ENCODE measurements at regions not wholly inside any gene's neighbourhood (a gene's known extent, or its start where the extent isn't known, plus 50 kb on each side); places are given as distances from the start of the nearest gene placed in this dataset.

- TF ChIP-seq CTCF (IDR thresholded peaks at IDR 0.05) (no peak), SIN3A (IDR thresholded peaks at IDR 0.05; ENCODE audit: borderline replicate concordance, insufficient read depth, low read depth, low read length) (no peak), POLR2AphosphoS5 (IDR thresholded peaks at IDR 0.05; ENCODE audit: low read depth, low read length) (no peak), TCF7L2 (IDR thresholded peaks at IDR 0.05; ENCODE audit: low read depth, low read length) (no peak)
Observed at GRCh38 chr2:215614296-215614695, 178.4 kb upstream of the FN1 start.
